ENCODE measurements at regions not wholly inside any gene's neighbourhood (a gene's known extent, or its start where the extent isn't known, plus 50 kb on each side); places are given as distances from the start of the nearest gene placed in this dataset.

GRCh38 chr12:115305275-115305674 lies 621.3 kb upstream of the TBX3 start:
- Histone ChIP-seq H3K36me3 (replicated peaks in 1 of 2; ENCODE audit: control insufficient read depth in 1 of 2, insufficient read depth in 2 of 2, low read length in 1 of 2) (no peaks in the 10 kb centered on the region), H3K27me3 (ENCODE audit: insufficient read depth) (no peaks in the 10 kb centered on the region), H2AFZ (ENCODE audit: low read depth) (no peak overlapping the region), H3K79me2 (ENCODE audit: insufficient read depth) (no peaks in the 10 kb centered on the region), H3K4me3 (ENCODE audit: low read depth in 2 of 2, low read length in 1 of 2) (no peak overlapping the region), H3K9me3 (no peaks in the 10 kb centered on the region), H3K4me2 (no peak overlapping the region), H3F3A (replicated peaks; ENCODE audit: insufficient read depth) (no peaks in the 10 kb centered on the region), H3K9me2 (no peaks in the 10 kb centered on the region), H4K20me1 (ENCODE audit: insufficient read depth) (no peaks in the 10 kb centered on the region), H3K4me1 (ENCODE audit: control insufficient read depth in 1 of 2, insufficient read depth in 2 of 2, low read depth in 1 of 2, low read length in 1 of 2) (peaks cover 0 to 8% of the 10 kb centered on the region in 2 experiments; a peak in 2 of 4 replicates), H3K27ac (ENCODE audit: low read depth in 2 of 2, low read length in 1 of 2) (no peak overlapping the region), H3K9ac (no peak overlapping the region)
- CTCF ChIA-PET = interaction anchor here (1.2 kb wide), 1 partner anchor 22 kb away, joined by 3 read pairs; no protein-coding TSS in a partner anchor
- TF ChIP-seq ELF1 (IDR thresholded peaks at IDR 0.05) (no peak), TAF1 (IDR thresholded peaks at IDR 0.05; ENCODE audit: borderline replicate concordance, low read depth, low read length) (no peak)
- 86% methylated on average over 4 of the region's 4 CpGs for WGBS (ENCODE audit: low lambda C conversion rate)
- POLR2A ChIA-PET = no interaction called here
- no peak for DNase-seq

- CTCF ChIA-PET = interaction anchor here (0.7 kb wide), 1 partner anchor 449 kb away, joined by 3 read pairs; no protein-coding TSS in a partner anchor
- WGBS (ENCODE audit: low lambda C conversion rate) = 75% methylated on average over 4 of the region's 4 CpGs
- DNase-seq = no peak
- Histone ChIP-seq H3K4me1 (ENCODE audit: control insufficient read depth in 1 of 2, insufficient read depth in 2 of 2, low read depth in 1 of 2, low read length in 1 of 2) (peaks cover 0 to 8% of the 10 kb centered on the region in 2 experiments; a peak in 2 of 4 replicates), H3K27me3 (ENCODE audit: insufficient read depth) (no peaks in the 10 kb centered on the region), H3K4me3 (ENCODE audit: low read depth in 2 of 2, low read length in 1 of 2) (no peak overlapping the region), H3F3A (replicated peaks; ENCODE audit: insufficient read depth) (no peaks in the 10 kb centered on the region), H3K9me2 (no peaks in the 10 kb centered on the region), H3K79me2 (ENCODE audit: insufficient read depth) (no peaks in the 10 kb centered on the region), H3K9me3 (no peaks in the 10 kb centered on the region), H4K20me1 (ENCODE audit: insufficient read depth) (no peaks in the 10 kb centered on the region), H3K4me2 (no peak overlapping the region), H3K9ac (no peak overlapping the region), H2AFZ (ENCODE audit: low read depth) (no peak overlapping the region), H3K27ac (ENCODE audit: low read depth in 2 of 2, low read length in 1 of 2) (no peak overlapping the region), H3K36me3 (replicated peaks in 1 of 2; ENCODE audit: control insufficient read depth in 1 of 2, insufficient read depth in 2 of 2, low read length in 1 of 2) (no peaks in the 10 kb centered on the region)
- TF ChIP-seq YY1 (IDR thresholded peaks at IDR 0.05; ENCODE audit: low read depth) (no peak), RAD21 (IDR thresholded peaks at IDR 0.05; ENCODE audit: low read length) (no peak)
- POLR2A ChIA-PET = no interaction called here
Observed at GRCh38 chr12:115303723-115304309, 619.8 kb upstream of the TBX3 start.

DNA sequence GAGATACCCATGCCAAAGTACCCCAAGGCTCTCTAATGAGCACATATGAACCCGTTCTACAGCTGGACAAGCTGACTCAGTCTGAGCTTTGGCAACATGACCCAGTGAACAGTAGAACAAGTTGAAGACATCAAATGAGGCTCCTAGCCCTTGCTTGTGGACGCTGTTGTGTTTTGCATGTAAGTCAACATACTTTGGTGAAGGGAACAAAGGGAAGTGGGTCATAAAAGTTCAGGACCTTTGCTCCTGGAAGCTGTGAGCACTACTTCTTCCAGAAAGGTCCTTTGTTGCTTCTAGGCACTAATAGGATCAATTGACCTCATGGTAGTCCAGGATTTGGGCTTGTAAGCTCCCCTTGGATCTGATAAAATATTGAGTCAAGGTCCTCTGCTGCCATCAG lies 613.5 kb upstream of the TBX3 start:
- H3K4me3 ChIP-seq (ENCODE audit: low read depth in 2 of 2, low read length in 1 of 2) = no peak overlapping the region
- H3K27me3 ChIP-seq (ENCODE audit: insufficient read depth) = no peaks in the 10 kb centered on the region
- H3K4me2 ChIP-seq = no peak overlapping the region
- H3F3A ChIP-seq (replicated peaks; ENCODE audit: insufficient read depth) = no peaks in the 10 kb centered on the region
- no peak overlapping the region for H3K27ac ChIP-seq (ENCODE audit: low read depth in 2 of 2, low read length in 1 of 2)
- H2AFZ ChIP-seq (ENCODE audit: low read depth) = no peak overlapping the region
- DNase-seq = no peak
- ChIA-PET CTCF (no interaction called here), POLR2A (no interaction called here)
- WGBS (ENCODE audit: low lambda C conversion rate) = 96% methylated on average over 2 of the region's 2 CpGs
- H4K20me1 ChIP-seq (ENCODE audit: insufficient read depth) = no peaks in the 10 kb centered on the region
- no peaks in the 10 kb centered on the region for H3K9me3 ChIP-seq
- H3K79me2 ChIP-seq (ENCODE audit: insufficient read depth) = no peaks in the 10 kb centered on the region
- H3K4me1 ChIP-seq (ENCODE audit: control insufficient read depth in 1 of 2, insufficient read depth in 2 of 2, low read depth in 1 of 2, low read length in 1 of 2) = 0 out of 4 replicates have a peak, but pooled peaks cover 0 to 7% of the 10 kb centered on the region in 2 experiments
- H3K36me3 ChIP-seq (replicated peaks in 1 of 2; ENCODE audit: control insufficient read depth in 1 of 2, insufficient read depth in 2 of 2, low read length in 1 of 2) = no peaks in the 10 kb centered on the region
- H3K9ac ChIP-seq = no peak overlapping the region
- H3K9me2 ChIP-seq = no peaks in the 10 kb centered on the region
- TF ChIP-seq GATA2 (CRISPR knock-in tag; IDR thresholded peaks at IDR 0.05) (no peak), MXI1 (IDR thresholded peaks at IDR 0.05; ENCODE audit: low read depth, low read length) (no peak), TEAD4 (IDR thresholded peaks at IDR 0.05; ENCODE audit: borderline replicate concordance, insufficient read depth) (no peak), EP300 (IDR thresholded peaks at IDR 0.05; ENCODE audit: borderline replicate concordance in 1 of 2, low read depth in 1 of 2, low read length in 1 of 2) (no peak), PBX3 (IDR thresholded peaks at IDR 0.05) (no peak), RFX5 (IDR thresholded peaks at IDR 0.05; ENCODE audit: low read length) (no peak), REST (IDR thresholded peaks at IDR 0.05; ENCODE audit: low read depth, low read length) (no peak), NRF1 (IDR thresholded peaks at IDR 0.05; ENCODE audit: low read depth, low read length) (no peak), RXRA (IDR thresholded peaks at IDR 0.05; ENCODE audit: borderline replicate concordance, low read depth) (no peak), RAD21 (IDR thresholded peaks at IDR 0.05; ENCODE audit: low read length) (no peak), GABPA (IDR thresholded peaks at IDR 0.05; ENCODE audit: low read depth) (no peak), POLR2AphosphoS5 (IDR thresholded peaks at IDR 0.05; ENCODE audit: low read depth, low read length) (no peak), TCF12 (IDR thresholded peaks at IDR 0.05) (no peak), NFIC (IDR thresholded peaks at IDR 0.05; ENCODE audit: borderline replicate concordance) (no peak)
- TF ChIP-seq, protein P1, sequence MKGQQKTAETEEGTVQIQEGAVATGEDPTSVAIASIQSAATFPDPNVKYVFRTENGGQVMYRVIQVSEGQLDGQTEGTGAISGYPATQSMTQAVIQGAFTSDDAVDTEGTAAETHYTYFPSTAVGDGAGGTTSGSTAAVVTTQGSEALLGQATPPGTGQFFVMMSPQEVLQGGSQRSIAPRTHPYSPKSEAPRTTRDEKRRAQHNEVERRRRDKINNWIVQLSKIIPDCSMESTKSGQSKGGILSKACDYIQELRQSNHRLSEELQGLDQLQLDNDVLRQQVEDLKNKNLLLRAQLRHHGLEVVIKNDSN (IDR thresholded peaks at IDR 0.05; ENCODE audit: borderline replicate concordance, low read depth) = no peak

Data from SK-N-SH (cell line).